OCI-LY7 (cell line): ENCODE measurements at regions not wholly inside any gene's neighbourhood (a gene's known extent, or its start where the extent isn't known, plus 50 kb on each side); places are given as distances from the start of the nearest gene placed in this dataset.

ENCODE experiments used
- BruUV-seq: library from RNA; stranded (reverse); fragments of 400-500 nt; replicated peaks from 2 replicates; lab custom pipeline; 2021; lab: Mats Ljungman, UMichigan
- CTCF ChIA-PET: fragments of 300-600 bp; sonication (Branson Sonifier 250); formaldehyde crosslinking; loops from one replicate; lab custom pipeline; 2022; ENCODE audit warnings: antibody characterized with exemption; ENCODE audit not compliant: unreplicated experiment; lab: Charles Lee
- POLR2A ChIA-PET: fragments of 300-600 bp; sonication (Branson Sonifier 250); formaldehyde crosslinking; loops from one replicate; lab custom pipeline; 2022; ENCODE audit warnings: antibody characterized with exemption; lab: Charles Lee
- DNase-seq: peaks from one replicate; pipeline ENCODE4 v3.0.0-alpha.2; 2015; ENCODE audit warnings: low spot score
- H2AFZ ChIP-seq: fragments of 200-600 bp; sonication (generic), shearing (Covaris generic); 2 replicates; pipeline ENCODE4 v1.6.1; 2014; ENCODE audit warnings: mild to moderate bottlenecking, antibody characterized with exemption, low read length, moderate library complexity
- H3K27ac ChIP-seq: fragments of 200-600 bp; sonication (generic); 2 replicates; pipeline ENCODE4 v1.5.1; 2014; ENCODE audit warnings: mixed run types, low read depth, mild to moderate bottlenecking, moderate library complexity, low read length, inconsistent platforms; ENCODE audit not compliant: poor library complexity, severe bottlenecking
- H3K36me3 ChIP-seq: fragments of 200-600 bp; sonication (generic); 2 replicates; pipeline ENCODE4 v1.6.1; 2014; ENCODE audit warnings: mild to moderate bottlenecking, antibody characterized with exemption, low read length, moderate library complexity, mixed read lengths; ENCODE audit not compliant: insufficient read depth
- H3K4me1 ChIP-seq: fragments of 200-600 bp; sonication (generic); 2 replicates; pipeline ENCODE4 v1.5.1; 2014; ENCODE audit warnings: mild to moderate bottlenecking, low read length; ENCODE audit not compliant: insufficient read depth, poor library complexity, severe bottlenecking
- H3K4me2 ChIP-seq: fragments of 200-600 bp; sonication (generic); 2 replicates; pipeline ENCODE4 v1.6.1; 2014; ENCODE audit warnings: mild to moderate bottlenecking, low read length
- H3K4me3 ChIP-seq: fragments of 200-600 bp; sonication (generic); 2 replicates; pipeline ENCODE4 v1.5.1; 2014; ENCODE audit warnings: mild to moderate bottlenecking, low read depth, low read length; ENCODE audit not compliant: poor library complexity, severe bottlenecking
- H3K79me2 ChIP-seq: fragments of 200-600 bp; sonication (generic); 2 replicates; pipeline ENCODE4 v1.6.1; 2016; ENCODE audit warnings: low read depth, mild to moderate bottlenecking, low read length, moderate library complexity, mixed read lengths; ENCODE audit not compliant: insufficient read depth
- H3K9me2 ChIP-seq: fragments of 200-600 bp; sonication (generic); 2 replicates; pipeline ENCODE4 v1.6.1; 2016; ENCODE audit warnings: mild to moderate bottlenecking, low read length, mixed read lengths; ENCODE audit not compliant: insufficient read depth
- H3K9me3 ChIP-seq: fragments of 200-600 bp; sonication (generic); 2 replicates; pipeline ENCODE4 v1.6.1; 2014; ENCODE audit warnings: mild to moderate bottlenecking, mixed run types, low read length, mixed read lengths
- H4K20me1 ChIP-seq: fragments of 200-600 bp; sonication (generic); 2 replicates; pipeline ENCODE4 v1.6.1; 2014; ENCODE audit warnings: mild to moderate bottlenecking, antibody characterized with exemption, low read length, moderate library complexity, mixed read lengths; ENCODE audit not compliant: insufficient read depth
- CTCF ChIP-seq: fragments of 200-600 bp; sonication (generic); conservative IDR thresholded peaks from 2 replicates; pipeline ENCODE4 v1.5.1; 2014; ENCODE audit warnings: mild to moderate bottlenecking, antibody characterized with exemption, low read length, moderate library complexity, mixed read lengths
- EZH2phosphoT487 ChIP-seq: fragments of 200-600 bp; sonication (generic); IDR thresholded peaks from 2 replicates; pipeline ENCODE4 v1.6.1; 2018; ENCODE audit warnings: low read depth, borderline replicate concordance, mild to moderate bottlenecking, mixed run types, antibody characterized with exemption, low read length, moderate library complexity, mixed read lengths
- intact Hi-C: fragments of 100-400 bp; cut with micrococcal nuclease; formaldehyde crosslinking; loops from one replicate; pipeline ENCODE4 v1.10.0; 2022; ENCODE audit not compliant: unreplicated experiment

GRCh38 chr4:174438711-174439110 is 83.6 kb downstream of the HPGD start:
- Histone ChIP-seq H3K36me3 (no peaks in the 10 kb centered on the region), H3K27ac (no peak overlapping the region), H3K9me2 (no peaks in the 10 kb centered on the region), H3K4me1 (no peaks in the 10 kb centered on the region), H3K4me3 (no peak overlapping the region), H3K79me2 (no peaks in the 10 kb centered on the region), H3K4me2 (no peak overlapping the region), H4K20me1 (no peaks in the 10 kb centered on the region), H3K9me3 (no peaks in the 10 kb centered on the region), H2AFZ (no peak overlapping the region)
- DNase-seq = no peak
- CTCF ChIA-PET = no interaction called here
- no TSS peak for BruUV-seq
- POLR2A ChIA-PET = no interaction called here
- intact Hi-C loops = no loop called here
- TF ChIP-seq CTCF (no peak), EZH2phosphoT487 (no peak)

- ChIA-PET CTCF (no interaction called here), POLR2A (interaction anchor here (0.9 kb wide), 1 partner anchor 18 kb away, joined by 3 read pairs; no protein-coding TSS in a partner anchor)
- Histone ChIP-seq H4K20me1 (no peaks in the 10 kb centered on the region), H3K27ac (no peak overlapping the region), H3K4me2 (no peak overlapping the region), H2AFZ (no peak overlapping the region), H3K36me3 (no peaks in the 10 kb centered on the region), H3K9me3 (no peaks in the 10 kb centered on the region), H3K9me2 (no peaks in the 10 kb centered on the region), H3K79me2 (no peaks in the 10 kb centered on the region), H3K4me1 (no peaks in the 10 kb centered on the region), H3K4me3 (no peak overlapping the region)
- TF ChIP-seq EZH2phosphoT487 (no peak), CTCF (no peak)
- no peak for DNase-seq
- no TSS peak for BruUV-seq
- intact Hi-C loops = no loop called here
Measured at GRCh38 chr4:174437749-174438148, 84.5 kb downstream of the HPGD start.

- Histone ChIP-seq H3K4me3 (no peak overlapping the region), H3K36me3 (no peaks in the 10 kb centered on the region), H3K27ac (no peak overlapping the region), H3K4me1 (no peaks in the 10 kb centered on the region), H2AFZ (no peak overlapping the region), H3K79me2 (no peaks in the 10 kb centered on the region), H3K4me2 (no peak overlapping the region), H4K20me1 (no peaks in the 10 kb centered on the region), H3K9me2 (no peaks in the 10 kb centered on the region), H3K9me3 (no peaks in the 10 kb centered on the region)
- POLR2A ChIA-PET = interaction anchor here (0.6 to 0.9 kb wide), 4 partner anchors 19 to 584 kb away, joined by 3 read pairs; no protein-coding TSS in a partner anchor
- BruUV-seq = no TSS peak
- TF ChIP-seq EZH2phosphoT487 (no peak), CTCF (no peak)
- no peak for DNase-seq
- intact Hi-C loops = no loop called here
- CTCF ChIA-PET = no interaction called here
Measured at GRCh38 chr4:174437324-174437723, 85.0 kb downstream of the HPGD start.
